ENCODE measurements at regions not wholly inside any gene's neighbourhood (a gene's known extent, or its start where the extent isn't known, plus 50 kb on each side); places are given as distances from the start of the nearest gene placed in this dataset.

DNA sequence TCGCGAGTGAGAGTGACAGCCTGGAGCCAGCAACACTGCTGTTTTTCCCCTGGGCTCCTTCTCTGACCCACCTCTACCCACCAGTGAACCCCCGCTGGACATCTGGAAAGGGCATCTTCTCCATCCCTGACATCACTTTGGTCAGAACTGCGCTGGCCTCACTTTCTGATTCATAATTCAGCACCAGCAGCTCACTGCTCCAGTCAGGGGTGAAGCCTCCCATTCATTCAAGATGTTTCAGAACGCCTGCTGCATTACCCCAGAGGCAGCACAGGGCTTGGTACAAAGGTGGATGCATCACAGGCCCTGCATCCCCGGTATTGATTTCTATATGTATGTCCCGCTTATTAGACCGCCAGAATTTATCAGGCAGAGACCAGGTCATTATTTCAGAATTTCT lies 182.8 kb upstream of the TSHZ3 start:
- no peak for ATAC-seq
- TF ChIP-seq ZNF70 (CRISPR knock-in tag; IDR thresholded peaks at IDR 0.05) (no peak), GLIS3 (CRISPR knock-in tag; IDR thresholded peaks at IDR 0.05) (no peak), CSDC2 (CRISPR knock-in tag; IDR thresholded peaks at IDR 0.05) (no peak), BACH2 (CRISPR knock-in tag; IDR thresholded peaks at IDR 0.05; ENCODE audit: borderline replicate concordance) (no peak), SNAI2 (CRISPR knock-in tag; IDR thresholded peaks at IDR 0.05) (no peak), TOX (CRISPR knock-in tag; IDR thresholded peaks at IDR 0.05; ENCODE audit: borderline replicate concordance) (no peak), TCF4 (CRISPR knock-in tag; IDR thresholded peaks at IDR 0.05; ENCODE audit: borderline replicate concordance) (no peak), ZFP3 (CRISPR knock-in tag; IDR thresholded peaks at IDR 0.05) (no peak), ZNF565 (CRISPR knock-in tag; conservative IDR thresholded peaks at IDR 0.05; ENCODE audit: low read depth) (no peak), PPARA (CRISPR knock-in tag; IDR thresholded peaks at IDR 0.05; ENCODE audit: borderline replicate concordance) (no peak)
- TF ChIP-seq, protein P1, sequence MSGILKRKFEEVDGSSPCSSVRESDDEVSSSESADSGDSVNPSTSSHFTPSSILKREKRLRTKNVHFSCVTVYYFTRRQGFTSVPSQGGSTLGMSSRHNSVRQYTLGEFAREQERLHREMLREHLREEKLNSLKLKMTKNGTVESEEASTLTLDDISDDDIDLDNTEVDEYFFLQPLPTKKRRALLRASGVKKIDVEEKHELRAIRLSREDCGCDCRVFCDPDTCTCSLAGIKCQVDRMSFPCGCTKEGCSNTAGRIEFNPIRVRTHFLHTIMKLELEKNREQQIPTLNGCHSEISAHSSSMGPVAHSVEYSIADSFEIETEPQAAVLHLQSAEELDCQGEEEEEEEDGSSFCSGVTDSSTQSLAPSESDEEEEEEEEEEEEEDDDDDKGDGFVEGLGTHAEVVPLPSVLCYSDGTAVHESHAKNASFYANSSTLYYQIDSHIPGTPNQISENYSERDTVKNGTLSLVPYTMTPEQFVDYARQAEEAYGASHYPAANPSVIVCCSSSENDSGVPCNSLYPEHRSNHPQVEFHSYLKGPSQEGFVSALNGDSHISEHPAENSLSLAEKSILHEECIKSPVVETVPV (CRISPR knock-in tag; IDR thresholded peaks at IDR 0.05) = no peak

DNA sequence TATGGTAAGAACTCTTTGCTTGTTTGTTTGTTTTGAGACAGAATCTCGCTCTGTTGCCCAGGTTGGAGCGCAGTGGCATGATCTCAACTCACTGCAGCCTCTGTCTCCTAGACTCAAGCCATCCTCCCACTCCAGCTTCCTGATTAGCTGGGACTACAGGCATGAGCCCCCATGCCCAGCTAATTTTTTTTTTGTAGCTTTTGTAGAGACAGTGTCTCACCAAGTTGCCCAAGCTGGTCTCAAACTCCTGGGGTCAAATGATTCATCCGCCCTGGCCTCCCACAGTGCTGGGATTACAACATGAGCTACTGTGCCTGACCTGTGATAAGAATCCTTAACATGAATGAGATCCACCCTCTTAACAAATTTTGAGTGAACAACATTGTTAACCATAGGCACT lies 183.9 kb upstream of the TSHZ3 start:
- ATAC-seq = no peak
- TF ChIP-seq ZNF565 (CRISPR knock-in tag; conservative IDR thresholded peaks at IDR 0.05; ENCODE audit: low read depth) (no peak), ZNF70 (CRISPR knock-in tag; IDR thresholded peaks at IDR 0.05) (no peak), PATZ1 (CRISPR knock-in tag; IDR thresholded peaks at IDR 0.05; ENCODE audit: borderline replicate concordance) (no peak), SNAI2 (CRISPR knock-in tag; IDR thresholded peaks at IDR 0.05) (no peak), TSHZ2 (CRISPR knock-in tag; IDR thresholded peaks at IDR 0.05) (no peak)

- TF ChIP-seq TSHZ2 (CRISPR knock-in tag; IDR thresholded peaks at IDR 0.05) (no peak), GLIS3 (CRISPR knock-in tag; IDR thresholded peaks at IDR 0.05) (no peak), BACH2 (CRISPR knock-in tag; IDR thresholded peaks at IDR 0.05; ENCODE audit: borderline replicate concordance) (no peak), ZNF70 (CRISPR knock-in tag; IDR thresholded peaks at IDR 0.05) (no peak), SNAI2 (CRISPR knock-in tag; IDR thresholded peaks at IDR 0.05) (no peak), ISL1 (CRISPR knock-in tag; IDR thresholded peaks at IDR 0.05) (no peak), ZC3H10 (CRISPR knock-in tag; IDR thresholded peaks at IDR 0.05) (no peak), TOX (CRISPR knock-in tag; IDR thresholded peaks at IDR 0.05; ENCODE audit: borderline replicate concordance) (no peak)
- TF ChIP-seq, protein P2, sequence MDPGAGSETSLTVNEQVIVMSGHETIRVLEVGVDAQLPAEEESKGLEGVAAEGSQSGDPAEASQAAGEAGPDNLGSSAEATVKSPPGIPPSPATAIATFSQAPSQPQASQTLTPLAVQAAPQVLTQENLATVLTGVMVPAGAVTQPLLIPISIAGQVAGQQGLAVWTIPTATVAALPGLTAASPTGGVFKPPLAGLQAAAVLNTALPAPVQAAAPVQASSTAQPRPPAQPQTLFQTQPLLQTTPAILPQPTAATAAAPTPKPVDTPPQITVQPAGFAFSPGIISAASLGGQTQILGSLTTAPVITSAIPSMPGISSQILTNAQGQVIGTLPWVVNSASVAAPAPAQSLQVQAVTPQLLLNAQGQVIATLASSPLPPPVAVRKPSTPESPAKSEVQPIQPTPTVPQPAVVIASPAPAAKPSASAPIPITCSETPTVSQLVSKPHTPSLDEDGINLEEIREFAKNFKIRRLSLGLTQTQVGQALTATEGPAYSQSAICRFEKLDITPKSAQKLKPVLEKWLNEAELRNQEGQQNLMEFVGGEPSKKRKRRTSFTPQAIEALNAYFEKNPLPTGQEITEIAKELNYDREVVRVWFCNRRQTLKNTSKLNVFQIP (CRISPR knock-in tag; IDR thresholded peaks at IDR 0.05; ENCODE audit: borderline replicate concordance, low read depth) = no peak
- ATAC-seq = no peak
Measured at GRCh38 chr19:31534231-31534630, 185.0 kb upstream of the TSHZ3 start.
